OCI-LY3 (cell line): ENCODE measurements at regions not wholly inside any gene's neighbourhood (a gene's known extent, or its start where the extent isn't known, plus 50 kb on each side); places are given as distances from the start of the nearest gene placed in this dataset.

Experiments
- EZH2phosphoT487 ChIP-seq: fragments of 200-600 bp; shearing (Covaris generic); IDR thresholded peaks from 2 replicates; pipeline ENCODE4 v1.6.1; 2018; ENCODE audit warnings: antibody characterized with exemption, mixed run types, low read depth
- TF ChIP-seq, protein P1 (sequence below): fragments of 200-600, 300-600 bp; sonication (generic); IDR thresholded peaks from 2 replicates; pipeline ENCODE4 v1.5.1; 2014; ENCODE audit warnings: antibody characterized with exemption, low read length, low read depth

GRCh38 chr4:128388352-128388630 is 100.7 kb upstream of the PGRMC2 start:
- TF ChIP-seq, protein P1, sequence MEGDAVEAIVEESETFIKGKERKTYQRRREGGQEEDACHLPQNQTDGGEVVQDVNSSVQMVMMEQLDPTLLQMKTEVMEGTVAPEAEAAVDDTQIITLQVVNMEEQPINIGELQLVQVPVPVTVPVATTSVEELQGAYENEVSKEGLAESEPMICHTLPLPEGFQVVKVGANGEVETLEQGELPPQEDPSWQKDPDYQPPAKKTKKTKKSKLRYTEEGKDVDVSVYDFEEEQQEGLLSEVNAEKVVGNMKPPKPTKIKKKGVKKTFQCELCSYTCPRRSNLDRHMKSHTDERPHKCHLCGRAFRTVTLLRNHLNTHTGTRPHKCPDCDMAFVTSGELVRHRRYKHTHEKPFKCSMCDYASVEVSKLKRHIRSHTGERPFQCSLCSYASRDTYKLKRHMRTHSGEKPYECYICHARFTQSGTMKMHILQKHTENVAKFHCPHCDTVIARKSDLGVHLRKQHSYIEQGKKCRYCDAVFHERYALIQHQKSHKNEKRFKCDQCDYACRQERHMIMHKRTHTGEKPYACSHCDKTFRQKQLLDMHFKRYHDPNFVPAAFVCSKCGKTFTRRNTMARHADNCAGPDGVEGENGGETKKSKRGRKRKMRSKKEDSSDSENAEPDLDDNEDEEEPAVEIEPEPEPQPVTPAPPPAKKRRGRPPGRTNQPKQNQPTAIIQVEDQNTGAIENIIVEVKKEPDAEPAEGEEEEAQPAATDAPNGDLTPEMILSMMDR, result no peak
- TF ChIP-seq EZH2phosphoT487, result no peak
